ENCODE measurements at regions not wholly inside any gene's neighbourhood (a gene's known extent, or its start where the extent isn't known, plus 50 kb on each side); places are given as distances from the start of the nearest gene placed in this dataset.
"Not testable (repeated sequence)": the region's sequence is repeated elsewhere in the genome, so short reads cannot be mapped to it uniquely, and the experiment has no call there.

- DNase-seq (ENCODE audit: low spot score): not testable (repeated sequence)
Measured at GRCh38 chr6:3672339-3672738, 79.2 kb downstream of the PXDC1 start.

- no peak for DNase-seq (ENCODE audit: low spot score)
Measured at GRCh38 chr6:3671382-3671781, 80.1 kb downstream of the PXDC1 start.

- no peak for DNase-seq (ENCODE audit: low spot score)
Measured at GRCh38 chr6:3670356-3670755, 81.2 kb downstream of the PXDC1 start.

GRCh38 chr6:3669916-3670315, 81.6 kb downstream of the PXDC1 start:
- no peak for DNase-seq (ENCODE audit: low spot score)

GRCh38 chr6:3665608-3666007, 85.9 kb downstream of the PXDC1 start:
- DNase-seq (ENCODE audit: low spot score): no peak

- DNase-seq (ENCODE audit: low spot score): no peak
Measured at GRCh38 chr6:3664625-3665041, 86.9 kb downstream of the PXDC1 start.

GRCh38 chr6:3663811-3664210, 87.7 kb downstream of the PXDC1 start:
- no peak for DNase-seq (ENCODE audit: low spot score)

- DNase-seq (ENCODE audit: low spot score): no peak
Measured at GRCh38 chr6:3663081-3663480, 88.4 kb downstream of the PXDC1 start.

- DNase-seq (ENCODE audit: low spot score): no peak
Measured at GRCh38 chr6:3661390-3661789, 90.1 kb downstream of the PXDC1 start.

- no peak for DNase-seq (ENCODE audit: low spot score)
Measured at GRCh38 chr6:3660473-3660872, 91.0 kb downstream of the PXDC1 start.

GRCh38 chr6:3659748-3660147, 91.8 kb downstream of the PXDC1 start:
- DNase-seq (ENCODE audit: low spot score): no peak

GRCh38 chr6:3656076-3656475, 95.4 kb downstream of the PXDC1 start:
- no peak for DNase-seq (ENCODE audit: low spot score)

GRCh38 chr6:3654898-3655297, 96.6 kb downstream of the PXDC1 start:
- no peak for DNase-seq (ENCODE audit: low spot score)

- DNase-seq (ENCODE audit: low spot score): no peak
Measured at GRCh38 chr6:3654436-3654835, 97.1 kb downstream of the PXDC1 start.

- no peak for DNase-seq (ENCODE audit: low spot score)
Measured at GRCh38 chr6:3653528-3654070, 97.9 kb downstream of the PXDC1 start.

GRCh38 chr6:3651698-3652229, 99.7 kb downstream of the PXDC1 start:
- DNase-seq (ENCODE audit: low spot score): no peak

GRCh38 chr6:3650959-3651697, 100.4 kb downstream of the PXDC1 start:
- DNase-seq (ENCODE audit: low spot score): no peak

GRCh38 chr6:3650076-3650958, 101.2 kb downstream of the PXDC1 start:
- DNase-seq (ENCODE audit: low spot score): no peak

- DNase-seq (ENCODE audit: low spot score): no peak
Measured at GRCh38 chr6:3648724-3649123, 102.8 kb downstream of the PXDC1 start.

GRCh38 chr6:3646616-3647362, 104.7 kb downstream of the PXDC1 start:
- no peak for DNase-seq (ENCODE audit: low spot score)

- DNase-seq (ENCODE audit: low spot score): no peak
Measured at GRCh38 chr6:3644739-3645012, 106.8 kb downstream of the PXDC1 start.
